Natural killer cell (primary cell): ENCODE measurements at regions not wholly inside any gene's neighbourhood (a gene's known extent, or its start where the extent isn't known, plus 50 kb on each side); places are given as distances from the start of the nearest gene placed in this dataset.

Experiments used
- ATAC-seq, 3 donors: fragments of 150-1000 bp in 2 of 3; fragments of 200-7000 bp in 1 of 3; cut with Tn5 transposase; 1 replicate in 1 of 3; 2 replicates in 2 of 3; pipeline ENCODE4 v1.10.0; 2021; ENCODE audit warnings: mild to moderate bottlenecking in 2 of 3, moderate library complexity in 2 of 3
- DNase-seq, 2 donors: peaks; one replicate each; pipeline versions ENCODE4 v3.0.0 to v3.0.0-alpha.2; 2013 to 2021; ENCODE audit warnings: mixed read lengths in 1 of 2
- H3K27ac ChIP-seq: one replicate; pipeline ENCODE4 v1.5.1; 2013; ENCODE audit warnings: mild to moderate bottlenecking, low read length
- H3K27me3 ChIP-seq: one replicate; pipeline ENCODE4 v1.6.1; 2013; ENCODE audit warnings: low read length; ENCODE audit not compliant: control insufficient read depth, insufficient read depth
- H3K36me3 ChIP-seq: one replicate; pipeline ENCODE4 v1.6.1; 2013; ENCODE audit warnings: low read length; ENCODE audit not compliant: control insufficient read depth, insufficient read depth
- H3K4me1 ChIP-seq: one replicate; pipeline ENCODE4 v1.6.1; 2013; ENCODE audit warnings: low read length; ENCODE audit not compliant: control insufficient read depth, insufficient read depth
- H3K4me3 ChIP-seq: one replicate; pipeline ENCODE4 v1.5.1; 2013; ENCODE audit warnings: low read length
- H3K9me3 ChIP-seq: one replicate; pipeline ENCODE4 v1.6.1; 2013; ENCODE audit warnings: low read length; ENCODE audit not compliant: control insufficient read depth, insufficient read depth
- H3K27ac Mint-ChIP-seq, 2 donors: one replicate each; pipeline ENCODE4 v1.8.0; 2022; ENCODE audit warnings: mild to moderate bottlenecking in 2 of 2, mixed read lengths in 2 of 2, moderate library complexity in 1 of 2
- H3K27me3 Mint-ChIP-seq, 2 donors: one replicate each; pipeline ENCODE4 v1.8.0; 2022; ENCODE audit warnings: low read depth in 2 of 2, mixed read lengths in 2 of 2
- H3K36me3 Mint-ChIP-seq: one replicate; pipeline ENCODE4 v1.8.0; 2022; ENCODE audit warnings: mixed read lengths
- H3K4me1 Mint-ChIP-seq, 2 donors: one replicate each; pipeline ENCODE4 v1.8.0; 2022; ENCODE audit warnings: mixed read lengths in 2 of 2
- H3K4me3 Mint-ChIP-seq: one replicate; pipeline ENCODE4 v1.8.0; 2022; ENCODE audit warnings: mild to moderate bottlenecking, moderate library complexity, mixed read lengths
- H3K9me3 Mint-ChIP-seq, 2 donors: one replicate each; pipeline ENCODE4 v1.8.0; 2022; ENCODE audit warnings: mixed read lengths in 2 of 2
- whole genome bisulfite sequencing: methylation state at CpG from one replicate; pipeline ENCODE4 v1.1.7; 2013; ENCODE audit warnings: missing lambda C conversion rate; ENCODE audit not compliant: insufficient coverage; 5-methylcytosine and 5-hydroxymethylcytosine counted together
- intact Hi-C: fragments of 100-400 bp; cut with micrococcal nuclease; formaldehyde crosslinking; loops from one replicate; pipeline ENCODE4 v1.14.2; 2022
- TF ChIP-seq, protein P1 (sequence below): fragments of 200-600 bp; IDR thresholded peaks from one replicate; pipeline ENCODE4 v1.8.0; 2022; ENCODE audit warnings: antibody characterized with exemption

DNA sequence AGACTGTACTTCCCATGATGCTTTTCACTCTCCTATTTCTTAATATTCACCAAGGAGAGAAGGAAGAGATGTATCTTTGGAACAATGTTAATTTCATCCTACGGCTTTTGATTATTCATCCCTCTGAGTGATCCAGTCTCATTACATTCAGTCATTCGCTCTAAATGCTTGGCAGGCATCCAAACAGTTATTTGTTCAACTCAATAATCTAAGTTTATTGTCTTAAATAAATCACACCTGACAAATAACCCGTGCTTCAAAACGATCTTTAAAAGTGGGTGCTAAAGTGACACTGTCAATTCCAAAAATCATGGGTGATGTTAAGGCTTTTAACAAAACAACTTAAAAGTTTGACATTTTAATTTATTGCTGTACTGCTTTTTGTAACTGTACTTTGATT, 233.1 kb downstream of the RASEF start:
- H3K4me1 ChIP-seq = no peaks in the 10 kb centered on the region
- DNase-seq = no peak
- WGBS = 61% methylated on average over 3 of the region's 4 CpGs
- ATAC-seq = no peak
- Mint-ChIP-seq H3K27ac (no peak overlapping the region), H3K36me3 (no peaks in the 10 kb centered on the region), H3K9me3 (peaks cover 8 to 10% of the 10 kb centered on the region in 2 donors), H3K4me1 (no peaks in the 10 kb centered on the region), H3K4me3 (no peak overlapping the region), H3K27me3 (no peaks in the 10 kb centered on the region)
- no peak overlapping the region for H3K4me3 ChIP-seq
- no peaks in the 10 kb centered on the region for H3K27me3 ChIP-seq
- intact Hi-C loops = no loop called here
- H3K36me3 ChIP-seq = no peaks in the 10 kb centered on the region
- peaks cover 4% of the 10 kb centered on the region for H3K9me3 ChIP-seq
- TF ChIP-seq, protein P1, sequence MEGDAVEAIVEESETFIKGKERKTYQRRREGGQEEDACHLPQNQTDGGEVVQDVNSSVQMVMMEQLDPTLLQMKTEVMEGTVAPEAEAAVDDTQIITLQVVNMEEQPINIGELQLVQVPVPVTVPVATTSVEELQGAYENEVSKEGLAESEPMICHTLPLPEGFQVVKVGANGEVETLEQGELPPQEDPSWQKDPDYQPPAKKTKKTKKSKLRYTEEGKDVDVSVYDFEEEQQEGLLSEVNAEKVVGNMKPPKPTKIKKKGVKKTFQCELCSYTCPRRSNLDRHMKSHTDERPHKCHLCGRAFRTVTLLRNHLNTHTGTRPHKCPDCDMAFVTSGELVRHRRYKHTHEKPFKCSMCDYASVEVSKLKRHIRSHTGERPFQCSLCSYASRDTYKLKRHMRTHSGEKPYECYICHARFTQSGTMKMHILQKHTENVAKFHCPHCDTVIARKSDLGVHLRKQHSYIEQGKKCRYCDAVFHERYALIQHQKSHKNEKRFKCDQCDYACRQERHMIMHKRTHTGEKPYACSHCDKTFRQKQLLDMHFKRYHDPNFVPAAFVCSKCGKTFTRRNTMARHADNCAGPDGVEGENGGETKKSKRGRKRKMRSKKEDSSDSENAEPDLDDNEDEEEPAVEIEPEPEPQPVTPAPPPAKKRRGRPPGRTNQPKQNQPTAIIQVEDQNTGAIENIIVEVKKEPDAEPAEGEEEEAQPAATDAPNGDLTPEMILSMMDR = no peak
- H3K27ac ChIP-seq = no peak overlapping the region

DNA sequence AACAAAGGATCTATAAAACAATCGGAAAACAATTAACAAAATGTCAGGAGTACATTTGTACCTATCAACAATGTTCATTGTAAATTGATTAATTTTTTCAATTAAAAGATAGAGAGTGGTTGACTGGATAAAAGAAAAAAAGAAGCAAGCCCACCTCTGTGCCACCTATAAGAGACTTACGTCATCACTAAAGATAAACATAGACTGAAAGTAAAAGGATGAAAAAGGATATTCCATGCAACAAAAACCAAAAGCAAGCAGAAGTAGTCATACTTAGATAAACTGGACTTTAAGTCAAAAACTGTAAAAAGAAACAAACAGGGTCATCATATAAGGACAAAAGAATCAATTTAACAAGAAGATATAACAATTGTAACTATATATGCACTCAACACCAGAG, 197.4 kb downstream of the RASEF start:
- no CpG with 5 or more reads among the region's 2 CpGs for WGBS
- no peaks in the 10 kb centered on the region for H3K27me3 Mint-ChIP-seq
- no peak overlapping the region for H3K27ac Mint-ChIP-seq
- Histone ChIP-seq H3K36me3 (no peaks in the 10 kb centered on the region), H3K4me3 (no peak overlapping the region), H3K4me1 (no peaks in the 10 kb centered on the region), H3K9me3 (no peaks in the 10 kb centered on the region), H3K27ac (no peak overlapping the region), H3K27me3 (no peaks in the 10 kb centered on the region)
- intact Hi-C loops = no loop called here
- H3K36me3 Mint-ChIP-seq = no peaks in the 10 kb centered on the region
- no peak for DNase-seq
- ATAC-seq = no peak
- H3K9me3 Mint-ChIP-seq = peaks cover 14 to 22% of the 10 kb centered on the region in 2 donors
- no peaks in the 10 kb centered on the region for H3K4me1 Mint-ChIP-seq
- TF ChIP-seq, protein P1 = no peak
- no peak overlapping the region for H3K4me3 Mint-ChIP-seq

DNA sequence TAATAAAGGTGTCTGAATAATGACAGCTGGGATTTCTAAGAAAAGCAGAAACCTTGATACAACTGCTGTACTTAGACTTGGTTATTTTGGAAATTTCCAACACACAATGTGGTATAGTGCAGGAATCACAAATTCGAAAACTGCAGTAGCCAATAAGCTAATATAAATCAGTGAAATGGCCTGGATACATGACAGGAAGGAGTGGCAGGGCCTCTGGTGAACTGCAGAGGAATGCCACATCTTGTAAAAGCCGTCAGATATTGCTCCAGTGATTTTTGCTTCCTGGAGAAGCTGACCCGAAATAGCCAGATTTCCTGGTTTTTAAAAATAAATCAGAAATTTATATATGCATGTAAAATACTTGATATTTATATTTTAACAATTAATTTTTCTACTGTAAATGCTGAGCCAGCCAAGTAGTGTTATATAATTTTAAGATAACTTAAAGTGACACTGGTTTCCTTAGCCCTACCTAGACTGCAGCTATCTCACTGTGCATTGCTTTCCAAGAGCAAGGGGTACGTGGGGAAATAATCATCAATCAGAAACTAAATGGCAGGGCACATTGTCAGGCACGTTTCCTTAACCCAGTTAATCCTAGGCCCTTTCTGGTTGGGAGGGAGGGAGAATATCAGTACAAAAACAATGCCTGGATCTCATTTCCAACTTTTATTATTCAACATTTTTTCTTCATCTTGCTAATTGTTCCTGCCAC, 182.4 kb downstream of the RASEF start:
- TF ChIP-seq, protein P1 = no peak
- H3K27ac Mint-ChIP-seq = no peak overlapping the region

DNA sequence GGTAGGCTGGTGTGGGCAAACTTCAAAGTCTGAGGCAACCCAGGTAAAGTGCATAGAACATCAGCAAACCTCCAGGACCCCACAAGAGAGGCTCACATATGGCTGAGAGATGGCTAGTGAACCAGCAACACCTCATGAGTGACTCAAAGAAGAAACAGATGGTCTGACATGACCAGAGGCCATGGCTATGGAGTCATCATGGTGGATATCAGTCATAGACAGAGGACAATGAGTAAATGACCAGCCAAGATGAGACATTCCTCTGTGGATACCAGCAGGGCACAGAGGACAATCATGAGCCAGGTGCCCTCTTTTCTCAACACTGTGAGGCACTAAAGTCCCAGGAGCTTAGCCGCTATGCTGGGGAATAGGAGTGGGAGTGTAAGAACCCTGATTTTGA, 180.8 kb downstream of the RASEF start:
- H3K36me3 ChIP-seq = no peaks in the 10 kb centered on the region
- no peaks in the 10 kb centered on the region for H3K36me3 Mint-ChIP-seq
- intact Hi-C loops = no loop called here
- H3K9me3 ChIP-seq = no peaks in the 10 kb centered on the region
- 100% methylated on average over 1 of the region's 1 CpG for WGBS
- H3K9me3 Mint-ChIP-seq = peaks cover 8 to 10% of the 10 kb centered on the region in 2 donors
- H3K27ac Mint-ChIP-seq = no peak overlapping the region
- TF ChIP-seq, protein P1 = no peak
- H3K4me3 Mint-ChIP-seq = no peak overlapping the region
- ATAC-seq = no peak
- no peaks in the 10 kb centered on the region for H3K4me1 Mint-ChIP-seq
- H3K27ac ChIP-seq = no peak overlapping the region
- no peak overlapping the region for H3K4me3 ChIP-seq
- DNase-seq = no peak
- H3K27me3 Mint-ChIP-seq = no peaks in the 10 kb centered on the region
- no peaks in the 10 kb centered on the region for H3K4me1 ChIP-seq
- no peaks in the 10 kb centered on the region for H3K27me3 ChIP-seq

More for the DNA sequence above, 182.4 kb downstream of the RASEF start:
- Mint-ChIP-seq H3K9me3 (peaks cover 8 to 10% of the 10 kb centered on the region in 2 donors), H3K27me3 (no peaks in the 10 kb centered on the region), H3K36me3 (no peaks in the 10 kb centered on the region), H3K4me1 (no peaks in the 10 kb centered on the region), H3K4me3 (no peak overlapping the region)
- H3K36me3 ChIP-seq = no peaks in the 10 kb centered on the region
- 74% methylated on average over 4 of the region's 5 CpGs for WGBS
- ATAC-seq (no peak), DNase-seq (no peak)
- intact Hi-C loops = no loop called here
- no peaks in the 10 kb centered on the region for H3K9me3 ChIP-seq
- no peaks in the 10 kb centered on the region for H3K27me3 ChIP-seq
- H3K4me1 ChIP-seq = no peaks in the 10 kb centered on the region
- no peak overlapping the region for H3K27ac ChIP-seq
- H3K4me3 ChIP-seq = no peak overlapping the region
